RWPE2 (cell line): ENCODE measurements at regions not wholly inside any gene's neighbourhood (a gene's known extent, or its start where the extent isn't known, plus 50 kb on each side); places are given as distances from the start of the nearest gene placed in this dataset.
A peak's percentile ranks its signal among the peaks of the same experiment; 100 is the strongest.
"Not testable (repeated sequence)": the region's sequence is repeated elsewhere in the genome, so short reads cannot be mapped to it uniquely, and the experiment has no call there.

Experiments
- ATAC-seq: fragments of 200-7000 bp; cut with Tn5 transposase; 3 replicates; pipeline ENCODE4 v1.9.1; 2021; ENCODE audit warnings: low read depth
- DNase-seq: peaks from one replicate; pipeline ENCODE4 v3.0.0-alpha.2; 2020; ENCODE audit warnings: low spot score
- H3K27ac ChIP-seq: fragments of 450-650 bp; 2 replicates; pipeline ENCODE4 v1.5.1; 2017; ENCODE audit warnings: mild to moderate bottlenecking; ENCODE audit not compliant: poor library complexity, severe bottlenecking
- H3K27me3 ChIP-seq: fragments of 250-450 bp; sonication (Bioruptor Pico); 2 replicates; pipeline ENCODE4 v1.5.1; 2021; ENCODE audit warnings: mild to moderate bottlenecking, moderate library complexity; ENCODE audit not compliant: insufficient read depth, poor library complexity, severe bottlenecking
- H3K36me3 ChIP-seq: fragments of 250-450 bp; sonication (Bioruptor Pico); 2 replicates; pipeline ENCODE4 v1.5.1; 2020; ENCODE audit warnings: low read depth, mild to moderate bottlenecking, moderate library complexity
- H3K4me1 ChIP-seq: fragments of 250-450 bp; sonication (Bioruptor Pico); 2 replicates; pipeline ENCODE4 v1.5.1; 2021; ENCODE audit warnings: mild to moderate bottlenecking, moderate library complexity; ENCODE audit not compliant: insufficient read depth, poor library complexity, severe bottlenecking
- H3K4me3 ChIP-seq: fragments of 250-450 bp; sonication (Bioruptor Pico); 2 replicates; pipeline ENCODE4 v1.5.1; 2021; ENCODE audit warnings: mild to moderate bottlenecking, moderate library complexity; ENCODE audit not compliant: severe bottlenecking
- H3K9me3 ChIP-seq: fragments of 250-450 bp; sonication (Bioruptor Pico); 2 replicates; pipeline ENCODE4 v1.5.1; 2021; ENCODE audit warnings: mild to moderate bottlenecking, moderate library complexity; ENCODE audit not compliant: severe bottlenecking
- CTCF ChIP-seq: fragments of 450-650 bp; IDR thresholded peaks from one replicate; pipeline ENCODE4 v1.5.1; 2017; ENCODE audit warnings: mild to moderate bottlenecking, moderate library complexity; ENCODE audit not compliant: poor library complexity, severe bottlenecking

- no peaks in the 10 kb centered on the region for H3K9me3 ChIP-seq
- peaks cover 42% of the 10 kb centered on the region for H3K27me3 ChIP-seq
- H3K4me1 ChIP-seq = no peaks in the 10 kb centered on the region
- no peak overlapping the region for H3K27ac ChIP-seq
- ATAC-seq = no peak
- no peak for TF ChIP-seq CTCF
- H3K36me3 ChIP-seq = no peaks in the 10 kb centered on the region
- no peak for DNase-seq
- no peak overlapping the region for H3K4me3 ChIP-seq
Observed at GRCh38 chr22:25281675-25282345, 62.4 kb downstream of the CRYBB2 start.

- H3K27me3 ChIP-seq = peaks cover 42% of the 10 kb centered on the region
- H3K27ac ChIP-seq = no peak overlapping the region
- H3K9me3 ChIP-seq = no peaks in the 10 kb centered on the region
- TF ChIP-seq CTCF = no peak
- no peaks in the 10 kb centered on the region for H3K4me1 ChIP-seq
- peak; percentile 60 for DNase-seq
- H3K4me3 ChIP-seq = no peak overlapping the region
- no peak; the same call in 2 of the 3 replicates for ATAC-seq
- H3K36me3 ChIP-seq = no peaks in the 10 kb centered on the region
Observed at GRCh38 chr22:25282346-25282670, 62.9 kb downstream of the CRYBB2 start.

GRCh38 chr22:25282671-25283561, 63.5 kb downstream of the CRYBB2 start:
- peaks cover 42% of the 10 kb centered on the region for H3K27me3 ChIP-seq
- ATAC-seq (no peak), DNase-seq (peak; percentile 41)
- TF ChIP-seq CTCF = no peak
- no peaks in the 10 kb centered on the region for H3K36me3 ChIP-seq
- no peak overlapping the region for H3K27ac ChIP-seq
- H3K9me3 ChIP-seq = no peaks in the 10 kb centered on the region
- H3K4me3 ChIP-seq = no peak overlapping the region
- H3K4me1 ChIP-seq = no peaks in the 10 kb centered on the region

- DNase-seq, H3K36me3 ChIP-seq, H3K9me3 ChIP-seq, H3K4me3 ChIP-seq, H3K4me1 ChIP-seq, H3K27ac ChIP-seq: not testable (repeated sequence)
- H3K27me3 ChIP-seq = peaks cover 15% of the 10 kb centered on the region
- ATAC-seq = peak; percentile 40; the same call in 2 of the 3 replicates
Observed at GRCh38 chr22:25288481-25288880, 69.0 kb downstream of the CRYBB2 start.

- not testable (repeated sequence) for DNase-seq, H3K4me1 ChIP-seq, H3K27ac ChIP-seq, H3K9me3 ChIP-seq, H3K36me3 ChIP-seq, H3K4me3 ChIP-seq, ATAC-seq
- H3K27me3 ChIP-seq = peaks cover 11% of the 10 kb centered on the region
Observed at GRCh38 chr22:25301912-25302311, 82.5 kb downstream of the CRYBB2 start.

GRCh38 chr22:25309586-25309985, 90.1 kb downstream of the CRYBB2 start:
- not testable (repeated sequence) for ATAC-seq, DNase-seq, H3K36me3 ChIP-seq, H3K9me3 ChIP-seq, H3K4me3 ChIP-seq, H3K27ac ChIP-seq, H3K4me1 ChIP-seq, H3K27me3 ChIP-seq

- H3K4me3 ChIP-seq, H3K27me3 ChIP-seq, H3K9me3 ChIP-seq, ATAC-seq, DNase-seq, H3K4me1 ChIP-seq, H3K27ac ChIP-seq, H3K36me3 ChIP-seq: not testable (repeated sequence)
Observed at GRCh38 chr22:25311924-25312323, 92.5 kb downstream of the CRYBB2 start.
